Mucosa of descending colon (tissue), 3 donors: ENCODE measurements at regions not wholly inside any gene's neighbourhood (a gene's known extent, or its start where the extent isn't known, plus 50 kb on each side); places are given as distances from the start of the nearest gene placed in this dataset.

ENCODE experiments used
- ATAC-seq: fragments of 200-7000 bp; cut with Tn5 transposase; one replicate; pipeline ENCODE4 v1.9.1; 2020; ENCODE audit warnings: mild to moderate bottlenecking, moderate library complexity
- DNase-seq, 3 donors: peaks; one replicate each; pipeline ENCODE4 v3.0.0-alpha.2; 2020
- H3K36me3 ChIP-seq: fragments of 200-600 bp; one replicate; pipeline ENCODE4 v1.8.0; 2021; ENCODE audit warnings: low read depth, mild to moderate bottlenecking
- H3K4me1 ChIP-seq: fragments of 200-600 bp; one replicate; pipeline ENCODE4 v1.8.0; 2021; ENCODE audit warnings: low read depth, mild to moderate bottlenecking
- H3K4me3 ChIP-seq: fragments of 200-600 bp; one replicate; pipeline ENCODE4 v1.8.0; 2021; ENCODE audit warnings: mild to moderate bottlenecking
- H3K9me3 ChIP-seq: fragments of 200-600 bp; one replicate; pipeline ENCODE4 v1.8.0; 2021; ENCODE audit warnings: mild to moderate bottlenecking
- intact Hi-C, 2 donors: fragments of 100-400 bp; cut with DNase I in 1 of 2; cut with micrococcal nuclease in 1 of 2; formaldehyde crosslinking; loops; one replicate each; pipeline versions ENCODE4 v1.11.0 to v1.11.1; 2022; cut with DNase I, micrococcal nuclease
- TF ChIP-seq, protein P1 (sequence below): fragments of 200-600 bp; IDR thresholded peaks from one replicate; pipeline ENCODE4 v1.8.0; 2022; ENCODE audit warnings: antibody characterized with exemption, mild to moderate bottlenecking
- donor health status: DM: no; HTN: no; CAD: no; lungs with moderate emphysema.
- donor health status: DM: no; HTN: no; CAD: no.
- donor health status: DM: no; HTN: yes; CAD: no.

DNA sequence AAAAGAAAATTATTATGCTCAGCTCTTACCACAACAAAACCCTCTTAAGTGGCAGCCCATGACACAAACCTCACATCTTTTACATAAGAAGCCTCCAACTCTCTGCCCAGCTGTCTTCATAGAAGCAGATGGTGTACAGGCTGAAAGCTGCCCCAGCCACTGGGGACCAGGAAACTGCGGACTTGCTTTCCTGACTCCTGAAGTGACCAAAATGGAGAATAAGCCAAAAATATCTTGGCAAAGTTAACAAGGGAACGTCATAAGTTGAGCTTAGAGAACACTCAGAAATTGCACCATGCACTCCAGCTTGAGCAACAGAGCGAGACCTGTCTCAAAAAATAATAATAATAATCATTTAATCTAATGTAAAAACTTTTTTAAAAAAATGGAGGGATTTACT lies 160.3 kb upstream of the CDYL start:
- no peaks in the 10 kb centered on the region for H3K9me3 ChIP-seq
- intact Hi-C loops, result no loop called here
- no peaks in the 10 kb centered on the region for H3K36me3 ChIP-seq
- ATAC-seq, result no peak
- TF ChIP-seq, protein P1, sequence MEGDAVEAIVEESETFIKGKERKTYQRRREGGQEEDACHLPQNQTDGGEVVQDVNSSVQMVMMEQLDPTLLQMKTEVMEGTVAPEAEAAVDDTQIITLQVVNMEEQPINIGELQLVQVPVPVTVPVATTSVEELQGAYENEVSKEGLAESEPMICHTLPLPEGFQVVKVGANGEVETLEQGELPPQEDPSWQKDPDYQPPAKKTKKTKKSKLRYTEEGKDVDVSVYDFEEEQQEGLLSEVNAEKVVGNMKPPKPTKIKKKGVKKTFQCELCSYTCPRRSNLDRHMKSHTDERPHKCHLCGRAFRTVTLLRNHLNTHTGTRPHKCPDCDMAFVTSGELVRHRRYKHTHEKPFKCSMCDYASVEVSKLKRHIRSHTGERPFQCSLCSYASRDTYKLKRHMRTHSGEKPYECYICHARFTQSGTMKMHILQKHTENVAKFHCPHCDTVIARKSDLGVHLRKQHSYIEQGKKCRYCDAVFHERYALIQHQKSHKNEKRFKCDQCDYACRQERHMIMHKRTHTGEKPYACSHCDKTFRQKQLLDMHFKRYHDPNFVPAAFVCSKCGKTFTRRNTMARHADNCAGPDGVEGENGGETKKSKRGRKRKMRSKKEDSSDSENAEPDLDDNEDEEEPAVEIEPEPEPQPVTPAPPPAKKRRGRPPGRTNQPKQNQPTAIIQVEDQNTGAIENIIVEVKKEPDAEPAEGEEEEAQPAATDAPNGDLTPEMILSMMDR, result no peak
- no peak overlapping the region for H3K4me3 ChIP-seq
- DNase-seq, result no peak
- H3K4me1 ChIP-seq, result no peaks in the 10 kb centered on the region

DNA sequence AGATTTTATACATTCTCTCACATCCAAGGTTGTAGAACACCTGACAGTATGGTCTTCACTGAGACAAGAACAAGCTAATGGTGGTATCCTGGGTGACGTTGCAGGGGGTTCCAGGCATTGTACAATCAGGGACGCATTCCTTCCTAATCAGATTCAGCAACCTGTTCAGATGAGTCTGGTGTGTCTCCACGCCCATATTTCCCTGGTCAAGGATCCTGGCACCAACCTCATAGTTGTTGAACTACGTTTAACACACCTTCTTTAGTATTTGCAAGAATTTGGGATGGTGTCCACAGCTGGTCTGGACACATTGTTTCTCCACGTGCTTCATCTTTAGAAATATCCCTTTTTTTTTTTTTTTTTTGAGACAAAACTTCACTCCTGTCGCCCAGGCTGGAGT lies 161.0 kb upstream of the CDYL start:
- ATAC-seq (no peak), DNase-seq (no peak)
- H3K9me3 ChIP-seq, result no peaks in the 10 kb centered on the region
- H3K4me1 ChIP-seq, result no peaks in the 10 kb centered on the region
- no peak overlapping the region for H3K4me3 ChIP-seq
- TF ChIP-seq, protein P1, result no peak
- H3K36me3 ChIP-seq, result no peaks in the 10 kb centered on the region
- intact Hi-C loops, result no loop called here

DNA sequence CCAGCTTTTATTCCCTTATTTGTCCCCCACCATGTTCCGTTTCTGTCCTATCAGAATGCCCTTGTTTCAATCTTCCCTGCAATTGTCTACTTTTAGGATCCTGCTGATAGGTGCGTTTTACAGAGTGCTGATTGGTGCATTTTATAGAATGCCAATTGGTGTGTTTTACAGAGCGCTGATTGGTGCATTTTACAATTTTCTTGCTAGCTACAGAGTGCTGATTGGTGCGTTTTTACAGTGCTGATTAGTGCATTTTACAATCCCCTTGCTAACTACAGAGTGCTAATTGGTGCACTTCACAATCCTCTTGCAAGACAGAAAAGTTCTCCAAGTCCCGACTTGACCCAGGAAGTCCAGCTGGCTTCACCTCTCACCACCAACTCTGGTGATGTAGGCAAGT lies 161.6 kb upstream of the CDYL start:
- no peak overlapping the region for H3K4me3 ChIP-seq
- intact Hi-C loops, result no loop called here
- no peak for ATAC-seq

DNA sequence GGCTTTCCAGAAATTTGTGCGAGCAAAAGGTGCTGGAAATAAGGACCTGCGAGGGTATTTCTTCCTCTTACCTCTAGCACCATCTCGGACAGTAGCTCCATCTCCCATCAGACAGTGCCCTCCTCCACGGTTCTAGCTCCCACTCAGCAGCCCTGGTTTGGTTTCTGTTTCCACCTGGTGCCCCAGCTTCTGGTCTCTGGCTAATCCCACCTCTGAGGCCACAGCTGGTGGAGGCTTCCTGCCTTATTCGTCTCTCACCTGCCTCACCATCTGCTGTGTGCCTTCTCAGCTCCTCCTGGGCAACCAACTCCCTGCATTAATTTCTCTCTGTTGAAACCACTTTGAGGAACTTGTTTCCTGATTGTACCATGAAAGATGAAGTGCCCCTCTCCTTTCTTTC lies 162.4 kb upstream of the CDYL start:
- no peak for ATAC-seq
- H3K4me1 ChIP-seq, result no peaks in the 10 kb centered on the region
- intact Hi-C loops, result no loop called here

More for the DNA sequence above, 161.6 kb upstream of the CDYL start:
- TF ChIP-seq, protein P1, result no peak
- Histone ChIP-seq H3K9me3 (no peaks in the 10 kb centered on the region), H3K4me1 (no peaks in the 10 kb centered on the region), H3K36me3 (no peaks in the 10 kb centered on the region)
- no peak for DNase-seq

DNA sequence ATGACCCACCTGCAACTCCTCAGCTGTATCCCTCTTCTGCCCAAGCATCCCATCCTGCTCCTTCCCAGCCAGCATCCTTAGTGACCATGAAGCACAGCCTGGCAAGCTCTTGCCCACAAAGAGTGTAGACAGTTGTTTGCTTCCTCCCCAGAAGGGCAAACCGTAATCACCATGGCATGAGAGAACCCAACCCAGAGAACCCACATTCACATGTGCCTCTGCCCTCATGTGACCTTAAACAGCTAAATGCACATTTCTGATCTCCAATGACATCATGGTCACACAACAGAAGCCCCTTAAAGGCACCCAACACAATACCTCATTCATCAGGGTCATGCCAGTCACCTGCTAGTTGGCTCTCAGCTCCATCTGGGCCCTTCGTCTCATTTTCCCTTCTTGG lies 162.8 kb upstream of the CDYL start:
- H3K4me1 ChIP-seq, result no peaks in the 10 kb centered on the region
- TF ChIP-seq, protein P1, result no peak
- H3K9me3 ChIP-seq, result no peaks in the 10 kb centered on the region
- no peak for DNase-seq
- intact Hi-C loops, result no loop called here
- no peak overlapping the region for H3K4me3 ChIP-seq
- no peak for ATAC-seq
- H3K36me3 ChIP-seq, result no peaks in the 10 kb centered on the region

More for the DNA sequence above, 162.4 kb upstream of the CDYL start:
- no peak for DNase-seq
- H3K4me3 ChIP-seq, result no peak overlapping the region
- TF ChIP-seq, protein P1, result no peak
- no peaks in the 10 kb centered on the region for H3K36me3 ChIP-seq
- no peaks in the 10 kb centered on the region for H3K9me3 ChIP-seq

DNA sequence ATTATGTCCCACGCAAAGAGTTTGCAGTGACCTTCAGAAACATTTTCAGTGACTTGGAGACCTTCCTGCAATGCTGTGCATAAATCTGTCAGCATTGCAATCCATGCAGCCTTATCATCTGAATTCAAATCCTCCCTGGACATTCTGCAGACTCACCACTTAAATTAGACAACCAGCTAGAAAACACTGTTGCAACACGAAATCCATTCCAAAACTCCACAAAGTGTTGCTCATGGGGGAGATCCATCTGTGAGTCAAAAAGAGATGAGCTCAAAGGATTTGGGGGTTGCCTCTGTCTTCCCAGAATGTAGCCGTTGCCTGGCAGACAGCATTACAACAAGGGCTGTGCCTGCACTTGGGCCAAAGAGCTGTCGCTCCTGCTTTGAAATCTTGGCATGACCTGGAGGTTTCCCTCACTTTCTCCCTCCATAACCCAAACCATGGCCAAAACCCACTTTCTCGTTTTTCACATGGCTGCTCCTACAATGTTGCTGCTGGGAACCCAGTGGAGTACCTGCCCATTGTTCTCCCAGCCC lies 163.5 kb upstream of the CDYL start:
- no peak for DNase-seq
- intact Hi-C loops, result no loop called here
- Histone ChIP-seq H3K4me3 (no peak overlapping the region), H3K36me3 (no peaks in the 10 kb centered on the region), H3K9me3 (no peaks in the 10 kb centered on the region), H3K4me1 (peaks cover 4% of the 10 kb centered on the region)
- ATAC-seq, result peak; percentile 39
- TF ChIP-seq, protein P1, result no peak
